Liver (tissue), 3 donors: ENCODE measurements at regions not wholly inside any gene's neighbourhood (a gene's known extent, or its start where the extent isn't known, plus 50 kb on each side); places are given as distances from the start of the nearest gene placed in this dataset.

Experiments
- CTCF ChIP-seq: fragments of 150-350 bp; IDR thresholded peaks from 2 replicates; pipeline ENCODE4 v1.5.1; 2017; ENCODE audit warnings: improper control_type of control experiment, low read depth, low read length; ENCODE audit not compliant: missing input control
- GABPA ChIP-seq, 2 donors: IDR thresholded peaks in 1 of 2; conservative IDR thresholded peaks in 1 of 2; 2 replicates each; pipeline ENCODE4 v1.6.1; 2016; ENCODE audit warnings: antibody characterized with exemption in 2 of 2, mild to moderate bottlenecking in 1 of 2, moderate library complexity in 1 of 2
- MAX ChIP-seq: IDR thresholded peaks from 2 replicates; pipeline ENCODE4 v1.6.1; 2016; ENCODE audit warnings: antibody characterized with exemption
- REST ChIP-seq: IDR thresholded peaks from 2 replicates; pipeline ENCODE4 v1.6.1; 2016; ENCODE audit warnings: antibody characterized with exemption, mild to moderate bottlenecking
- TAF1 ChIP-seq: conservative IDR thresholded peaks from 2 replicates; pipeline ENCODE4 v1.6.1; 2016; ENCODE audit warnings: antibody characterized with exemption, mild to moderate bottlenecking
- YY1 ChIP-seq: IDR thresholded peaks from 2 replicates; pipeline ENCODE4 v1.6.1; 2016; ENCODE audit warnings: antibody characterized with exemption, mild to moderate bottlenecking
- donor health status: healthy.
- donor health status: healthy.

GRCh38 chr16:54856871-54857270, 73.8 kb upstream of the IRX5 start:
- TF ChIP-seq CTCF, result no peak
- TF ChIP-seq TAF1, result no peak
- TF ChIP-seq REST, result no peak
- no peak for TF ChIP-seq GABPA (IDR thresholded peaks at IDR 0.05 in 1 of 2, conservative IDR thresholded peaks at IDR 0.05 in 1 of 2)
- TF ChIP-seq YY1, result no peak
- TF ChIP-seq MAX, result no peak
